NT2/D1 (cell line): ENCODE measurements at regions not wholly inside any gene's neighbourhood (a gene's known extent, or its start where the extent isn't known, plus 50 kb on each side); places are given as distances from the start of the nearest gene placed in this dataset.

Experiments
- YY1 ChIP-seq: IDR thresholded peaks from 2 replicates; pipeline ENCODE4 v1.6.1; 2011; ENCODE audit not compliant: insufficient read length, insufficient read depth
- ZNF274 ChIP-seq: IDR thresholded peaks from 2 replicates; pipeline ENCODE4 v1.6.1; 2011; ENCODE audit warnings: mild to moderate bottlenecking, low read depth, low read length

DNA sequence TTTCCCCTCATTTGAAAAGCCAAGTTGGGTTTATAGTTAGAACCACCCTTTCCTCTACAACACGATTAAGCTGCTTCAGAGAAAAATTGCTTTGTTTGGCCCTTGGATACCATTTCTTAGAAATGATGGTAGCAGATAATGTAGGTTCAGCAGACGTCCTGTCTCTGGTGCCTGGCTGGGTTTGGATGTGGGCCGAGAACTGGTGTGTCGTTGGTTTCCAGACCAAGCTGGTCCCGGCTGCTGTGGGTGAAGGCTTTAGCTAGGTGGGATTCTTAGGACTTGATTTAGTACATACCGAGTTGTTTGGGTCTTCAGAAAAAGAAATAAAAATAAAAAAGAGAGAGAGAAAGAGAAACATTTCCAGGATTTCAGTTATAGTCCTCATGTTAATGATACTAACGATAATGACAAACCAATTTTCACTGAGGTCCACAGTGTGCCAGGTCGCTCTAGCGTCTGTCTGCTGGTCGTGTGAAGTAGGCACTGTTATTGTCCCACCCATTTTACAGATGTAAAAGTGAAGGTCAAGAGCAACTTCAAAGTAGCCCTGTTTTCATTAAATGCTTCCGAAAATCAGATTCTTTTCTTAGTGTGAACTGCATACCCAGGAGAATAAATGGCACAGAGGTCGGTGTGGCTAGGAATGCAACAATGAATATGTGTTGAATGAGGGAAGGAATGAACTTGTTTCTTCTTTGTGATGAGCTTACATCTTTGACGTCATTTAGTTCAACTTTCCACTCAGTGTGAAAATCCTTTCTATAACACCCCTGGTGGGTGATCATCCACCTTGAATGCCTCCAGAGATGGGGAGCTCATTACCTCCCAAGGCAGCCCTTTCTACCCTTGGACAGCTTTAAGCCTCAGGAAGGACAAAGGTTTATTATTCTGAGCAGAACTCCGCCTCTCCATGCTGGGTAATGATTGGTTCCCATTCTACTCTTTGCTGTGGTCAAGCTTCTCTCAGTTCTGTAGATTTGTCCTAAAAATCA, 115.9 kb downstream of the INHBB start:
- TF ChIP-seq ZNF274 = no peak
- TF ChIP-seq YY1 = no peak
